HL-60 (cell line): ENCODE measurements at regions not wholly inside any gene's neighbourhood (a gene's known extent, or its start where the extent isn't known, plus 50 kb on each side); places are given as distances from the start of the nearest gene placed in this dataset.

ENCODE experiments used
- DNase-seq, 2 experiments: peaks; one replicate each; pipeline ENCODE4 v3.0.0-alpha.2; 2010 to 2020; ENCODE audit warnings: low read depth in 1 of 2, low spot score in 1 of 2
- H3K27ac ChIP-seq: fragments of 250-450 bp; sonication (Bioruptor Pico); replicated peaks from 2 replicates; pipeline ENCODE4 v1.5.1; 2020; ENCODE audit warnings: mild to moderate bottlenecking, moderate library complexity
- H3K27me3 ChIP-seq: fragments of 250-450 bp; sonication (Bioruptor Pico); 2 replicates; pipeline ENCODE4 v1.5.1; 2021; ENCODE audit warnings: mild to moderate bottlenecking, moderate library complexity; ENCODE audit not compliant: insufficient read depth, poor library complexity, severe bottlenecking
- H3K4me3 ChIP-seq: replicated peaks from 2 replicates; pipeline ENCODE4 v1.5.1; 2011; ENCODE audit warnings: mild to moderate bottlenecking, control low read depth, low read length; ENCODE audit not compliant: insufficient read depth
- GABPA ChIP-seq: IDR thresholded peaks from 2 replicates; pipeline ENCODE4 v1.6.1; 2012; ENCODE audit warnings: low read depth
- POLR2AphosphoS5 ChIP-seq: IDR thresholded peaks from 2 replicates; pipeline ENCODE4 v1.6.1; 2012; ENCODE audit warnings: low read depth
- SPI1 ChIP-seq: IDR thresholded peaks from 2 replicates; pipeline ENCODE4 v1.6.1; 2012; ENCODE audit warnings: low read depth, mild to moderate bottlenecking, borderline replicate concordance
- TF ChIP-seq, protein P1 (sequence below): IDR thresholded peaks from one replicate; pipeline ENCODE4 v1.5.1; 2011; ENCODE audit warnings: low read length, control low read depth, inconsistent platforms; ENCODE audit not compliant: insufficient read depth
- TF ChIP-seq, protein P2 (sequence below): IDR thresholded peaks from 2 replicates; pipeline ENCODE4 v1.6.1; 2012; ENCODE audit warnings: low read depth; ENCODE audit not compliant: insufficient replicate concordance

DNA sequence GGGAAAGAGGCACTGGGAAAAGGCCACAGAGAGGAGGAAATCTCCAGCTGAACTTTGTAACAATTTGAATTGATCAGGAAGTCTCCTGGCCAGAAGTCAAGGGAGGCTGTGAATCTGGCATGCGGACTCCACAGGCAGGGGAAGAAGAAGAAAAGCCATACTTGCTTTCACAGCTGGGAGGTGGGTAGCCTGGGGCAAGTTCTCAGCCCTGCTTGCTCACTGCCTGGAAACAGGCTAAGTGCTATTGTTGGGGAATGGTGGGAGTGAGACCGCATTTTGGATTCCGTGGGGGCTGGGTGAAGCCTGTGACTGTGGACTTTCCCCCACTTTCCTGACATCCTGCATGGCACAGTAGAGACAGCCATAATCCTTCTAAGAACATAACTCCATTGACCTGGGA, 168.8 kb upstream of the CD96 start:
- Histone ChIP-seq H3K27ac (no peak overlapping the region), H3K4me3 (no peak overlapping the region)
- TF ChIP-seq, protein P1, sequence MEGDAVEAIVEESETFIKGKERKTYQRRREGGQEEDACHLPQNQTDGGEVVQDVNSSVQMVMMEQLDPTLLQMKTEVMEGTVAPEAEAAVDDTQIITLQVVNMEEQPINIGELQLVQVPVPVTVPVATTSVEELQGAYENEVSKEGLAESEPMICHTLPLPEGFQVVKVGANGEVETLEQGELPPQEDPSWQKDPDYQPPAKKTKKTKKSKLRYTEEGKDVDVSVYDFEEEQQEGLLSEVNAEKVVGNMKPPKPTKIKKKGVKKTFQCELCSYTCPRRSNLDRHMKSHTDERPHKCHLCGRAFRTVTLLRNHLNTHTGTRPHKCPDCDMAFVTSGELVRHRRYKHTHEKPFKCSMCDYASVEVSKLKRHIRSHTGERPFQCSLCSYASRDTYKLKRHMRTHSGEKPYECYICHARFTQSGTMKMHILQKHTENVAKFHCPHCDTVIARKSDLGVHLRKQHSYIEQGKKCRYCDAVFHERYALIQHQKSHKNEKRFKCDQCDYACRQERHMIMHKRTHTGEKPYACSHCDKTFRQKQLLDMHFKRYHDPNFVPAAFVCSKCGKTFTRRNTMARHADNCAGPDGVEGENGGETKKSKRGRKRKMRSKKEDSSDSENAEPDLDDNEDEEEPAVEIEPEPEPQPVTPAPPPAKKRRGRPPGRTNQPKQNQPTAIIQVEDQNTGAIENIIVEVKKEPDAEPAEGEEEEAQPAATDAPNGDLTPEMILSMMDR = no peak
- TF ChIP-seq POLR2AphosphoS5 = no peak
- no peak for TF ChIP-seq SPI1
- TF ChIP-seq, protein P2, sequence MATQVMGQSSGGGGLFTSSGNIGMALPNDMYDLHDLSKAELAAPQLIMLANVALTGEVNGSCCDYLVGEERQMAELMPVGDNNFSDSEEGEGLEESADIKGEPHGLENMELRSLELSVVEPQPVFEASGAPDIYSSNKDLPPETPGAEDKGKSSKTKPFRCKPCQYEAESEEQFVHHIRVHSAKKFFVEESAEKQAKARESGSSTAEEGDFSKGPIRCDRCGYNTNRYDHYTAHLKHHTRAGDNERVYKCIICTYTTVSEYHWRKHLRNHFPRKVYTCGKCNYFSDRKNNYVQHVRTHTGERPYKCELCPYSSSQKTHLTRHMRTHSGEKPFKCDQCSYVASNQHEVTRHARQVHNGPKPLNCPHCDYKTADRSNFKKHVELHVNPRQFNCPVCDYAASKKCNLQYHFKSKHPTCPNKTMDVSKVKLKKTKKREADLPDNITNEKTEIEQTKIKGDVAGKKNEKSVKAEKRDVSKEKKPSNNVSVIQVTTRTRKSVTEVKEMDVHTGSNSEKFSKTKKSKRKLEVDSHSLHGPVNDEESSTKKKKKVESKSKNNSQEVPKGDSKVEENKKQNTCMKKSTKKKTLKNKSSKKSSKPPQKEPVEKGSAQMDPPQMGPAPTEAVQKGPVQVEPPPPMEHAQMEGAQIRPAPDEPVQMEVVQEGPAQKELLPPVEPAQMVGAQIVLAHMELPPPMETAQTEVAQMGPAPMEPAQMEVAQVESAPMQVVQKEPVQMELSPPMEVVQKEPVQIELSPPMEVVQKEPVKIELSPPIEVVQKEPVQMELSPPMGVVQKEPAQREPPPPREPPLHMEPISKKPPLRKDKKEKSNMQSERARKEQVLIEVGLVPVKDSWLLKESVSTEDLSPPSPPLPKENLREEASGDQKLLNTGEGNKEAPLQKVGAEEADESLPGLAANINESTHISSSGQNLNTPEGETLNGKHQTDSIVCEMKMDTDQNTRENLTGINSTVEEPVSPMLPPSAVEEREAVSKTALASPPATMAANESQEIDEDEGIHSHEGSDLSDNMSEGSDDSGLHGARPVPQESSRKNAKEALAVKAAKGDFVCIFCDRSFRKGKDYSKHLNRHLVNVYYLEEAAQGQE = no peak
- TF ChIP-seq GABPA = no peak

DNA sequence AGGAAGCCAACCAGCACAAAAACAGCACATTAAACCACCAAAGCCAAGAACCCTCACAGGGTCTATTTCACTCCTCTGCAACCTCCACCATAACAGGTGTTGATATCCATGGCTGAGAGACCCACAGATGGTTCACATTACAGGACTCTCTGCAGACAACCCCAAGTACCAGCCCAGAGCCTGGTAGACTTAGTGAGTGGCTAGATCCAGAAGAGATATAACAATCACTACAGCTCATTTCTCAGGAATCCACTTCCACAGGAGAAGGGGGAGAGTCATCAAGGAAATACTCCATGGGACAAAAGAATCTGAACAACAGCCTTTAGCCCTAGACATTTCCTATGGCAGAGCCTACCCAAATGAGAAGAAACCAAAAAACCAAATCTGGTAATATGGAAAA, 168.1 kb upstream of the CD96 start:
- DNase-seq = no peak
- TF ChIP-seq, protein P1 = no peak
- TF ChIP-seq SPI1 (no peak), GABPA (no peak), POLR2AphosphoS5 (no peak)
- TF ChIP-seq, protein P2 = no peak
- Histone ChIP-seq H3K4me3 (no peak overlapping the region), H3K27ac (no peak overlapping the region), H3K27me3 (no peaks in the 10 kb centered on the region)

More for the DNA sequence above, 168.8 kb upstream of the CD96 start:
- no peak for DNase-seq
- no peaks in the 10 kb centered on the region for H3K27me3 ChIP-seq

DNA sequence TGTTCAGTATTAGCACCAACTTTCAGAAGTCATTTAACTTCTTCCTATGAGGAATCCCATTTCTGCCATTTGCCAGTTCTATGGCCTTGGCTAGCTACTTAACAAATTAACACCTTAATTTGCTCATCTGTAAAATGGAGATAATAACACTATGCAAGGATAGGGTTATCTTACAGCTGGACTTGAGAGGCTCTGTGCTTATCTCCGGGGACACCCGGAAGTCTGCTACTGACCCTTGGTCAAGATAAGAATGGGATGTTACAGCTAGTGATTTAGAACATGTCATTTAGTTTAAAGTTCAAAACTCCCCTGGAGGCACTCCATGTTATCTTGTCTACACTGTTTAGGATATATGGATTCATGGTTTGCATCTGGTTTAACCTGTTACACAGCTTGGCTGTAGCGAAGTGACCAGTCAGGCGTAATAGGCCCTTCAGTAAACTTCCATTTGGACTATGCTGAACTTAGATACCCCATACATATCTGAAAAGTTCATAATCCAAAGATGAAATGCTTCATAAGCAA, 156.0 kb upstream of the CD96 start:
- Histone ChIP-seq H3K27me3 (no peaks in the 10 kb centered on the region), H3K4me3 (no peak overlapping the region), H3K27ac (no peak overlapping the region)
- no peak for TF ChIP-seq POLR2AphosphoS5
- TF ChIP-seq, protein P1 = no peak
- TF ChIP-seq, protein P2 = no peak
- no peak for TF ChIP-seq SPI1
- TF ChIP-seq GABPA = no peak
- no peak for DNase-seq
